Right hindlimb (tissue), 1 donor: ENCODE measurements at regions not wholly inside any gene's neighbourhood (a gene's known extent, or its start where the extent isn't known, plus 50 kb on each side); places are given as distances from the start of the nearest gene placed in this dataset.
A peak's percentile ranks its signal among the peaks of the same experiment; 100 is the strongest.

Experiments
- DNase-seq: peaks from one replicate; pipeline ENCODE4 v3.0.0-alpha.2; 2018

GRCh38 chr3:98954791-98955604 is 53.5 kb upstream of the DCBLD2 start:
- peak; percentile 30 for DNase-seq

- no peak for DNase-seq
Measured at GRCh38 chr3:98954242-98954641, 52.7 kb upstream of the DCBLD2 start.

GRCh38 chr3:98952404-98952803 is 50.9 kb upstream of the DCBLD2 start:
- DNase-seq: no peak
